A673 (cell line): ENCODE measurements at regions not wholly inside any gene's neighbourhood (a gene's known extent, or its start where the extent isn't known, plus 50 kb on each side); places are given as distances from the start of the nearest gene placed in this dataset.

Experiments used
- EZH2 ChIP-seq: fragments of 200-600 bp; sonication (generic); IDR thresholded peaks from 2 replicates; pipeline ENCODE4 v1.6.1; 2017; ENCODE audit warnings: borderline replicate concordance, low read depth, mild to moderate bottlenecking, mixed read lengths, antibody characterized with exemption, low read length; ENCODE audit not compliant: poor library complexity, severe bottlenecking
- TF ChIP-seq, protein P1 (sequence below): fragments of 300-800, 200-600 bp; sonication (generic); conservative IDR thresholded peaks from 2 replicates; pipeline ENCODE4 v1.5.1; 2017; ENCODE audit warnings: low read depth, mild to moderate bottlenecking, antibody characterized with exemption, low read length, moderate library complexity, mixed read lengths

DNA sequence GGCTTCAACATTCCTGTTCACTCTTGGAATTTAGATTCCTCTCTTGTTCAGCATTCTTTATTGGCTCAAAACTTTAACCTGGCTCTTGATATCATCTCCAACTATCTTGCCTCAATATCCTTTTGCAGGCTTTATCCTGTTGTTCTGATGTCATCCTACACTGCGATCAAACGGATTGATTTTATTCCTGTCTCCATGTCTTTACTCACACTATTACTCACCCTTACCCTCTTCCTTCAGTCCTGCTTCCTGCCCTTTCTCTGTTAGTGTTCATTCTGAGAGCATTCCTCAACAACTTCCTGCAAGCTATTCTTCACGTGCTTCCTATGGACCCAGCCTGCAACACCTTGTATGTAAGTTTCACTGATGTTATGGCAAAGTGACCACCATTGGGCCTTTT, 264.7 kb downstream of the RNF152 start:
- TF ChIP-seq, protein P1, sequence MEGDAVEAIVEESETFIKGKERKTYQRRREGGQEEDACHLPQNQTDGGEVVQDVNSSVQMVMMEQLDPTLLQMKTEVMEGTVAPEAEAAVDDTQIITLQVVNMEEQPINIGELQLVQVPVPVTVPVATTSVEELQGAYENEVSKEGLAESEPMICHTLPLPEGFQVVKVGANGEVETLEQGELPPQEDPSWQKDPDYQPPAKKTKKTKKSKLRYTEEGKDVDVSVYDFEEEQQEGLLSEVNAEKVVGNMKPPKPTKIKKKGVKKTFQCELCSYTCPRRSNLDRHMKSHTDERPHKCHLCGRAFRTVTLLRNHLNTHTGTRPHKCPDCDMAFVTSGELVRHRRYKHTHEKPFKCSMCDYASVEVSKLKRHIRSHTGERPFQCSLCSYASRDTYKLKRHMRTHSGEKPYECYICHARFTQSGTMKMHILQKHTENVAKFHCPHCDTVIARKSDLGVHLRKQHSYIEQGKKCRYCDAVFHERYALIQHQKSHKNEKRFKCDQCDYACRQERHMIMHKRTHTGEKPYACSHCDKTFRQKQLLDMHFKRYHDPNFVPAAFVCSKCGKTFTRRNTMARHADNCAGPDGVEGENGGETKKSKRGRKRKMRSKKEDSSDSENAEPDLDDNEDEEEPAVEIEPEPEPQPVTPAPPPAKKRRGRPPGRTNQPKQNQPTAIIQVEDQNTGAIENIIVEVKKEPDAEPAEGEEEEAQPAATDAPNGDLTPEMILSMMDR, result no peak
- TF ChIP-seq EZH2, result no peak
